C4-2B (cell line): ENCODE measurements at regions not wholly inside any gene's neighbourhood (a gene's known extent, or its start where the extent isn't known, plus 50 kb on each side); places are given as distances from the start of the nearest gene placed in this dataset.

Experiments used
- CTCF ChIP-seq: fragments of 450-650 bp; conservative IDR thresholded peaks from 2 replicates; pipeline ENCODE4 v1.5.1; 2017; ENCODE audit warnings: mild to moderate bottlenecking
- ZFX ChIP-seq: fragments of 450-650 bp; IDR thresholded peaks from 2 replicates; pipeline ENCODE4 v1.6.1; 2017

DNA sequence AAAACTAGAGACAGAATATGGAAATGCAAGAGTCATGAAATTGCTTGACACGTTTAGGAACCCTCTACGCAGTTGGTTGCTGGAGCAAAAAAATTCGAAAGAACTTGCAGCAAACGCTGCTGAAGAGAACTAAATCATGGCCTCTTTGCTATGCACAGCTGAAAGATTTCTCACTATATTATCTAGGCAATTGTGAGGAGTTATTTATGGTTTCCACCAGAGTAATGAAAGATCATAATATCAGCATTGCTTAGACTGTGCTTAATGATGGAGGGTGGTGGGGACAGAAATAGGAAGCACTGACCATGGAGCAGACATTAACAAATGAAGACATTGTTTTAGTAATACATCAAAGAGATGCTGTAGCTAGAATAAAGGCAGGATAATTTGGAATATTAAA lies 593.4 kb upstream of the ZNF717 start:
- TF ChIP-seq CTCF (no peak), ZFX (no peak)
